ENCODE measurements at regions not wholly inside any gene's neighbourhood (a gene's known extent, or its start where the extent isn't known, plus 50 kb on each side); places are given as distances from the start of the nearest gene placed in this dataset.

DNA sequence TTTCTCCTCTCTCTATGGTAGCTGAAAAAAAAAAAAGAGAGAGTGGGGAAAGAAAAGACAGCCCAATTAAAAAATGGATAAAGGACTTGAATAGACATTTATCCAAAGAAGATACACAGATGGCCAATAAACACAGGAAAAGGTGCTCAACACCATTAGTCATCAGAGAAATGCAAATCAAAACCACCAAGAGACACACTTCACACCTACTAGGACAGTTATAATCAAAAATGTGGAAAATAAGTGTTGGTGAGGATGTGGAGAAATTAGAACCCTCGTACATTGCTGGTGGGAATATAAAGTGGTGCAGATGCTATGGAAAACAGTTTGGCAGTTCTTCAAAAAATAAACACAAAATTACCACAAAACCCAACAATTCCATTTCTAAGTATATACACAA, 172.4 kb upstream of the GRIN2B start:
- TF ChIP-seq EZH2phosphoT487 (IDR thresholded peaks at IDR 0.05; ENCODE audit: borderline replicate concordance, low read depth, low read length) (no peak), CTCF (conservative IDR thresholded peaks at IDR 0.05; ENCODE audit: low read length) (no peak)
- Histone ChIP-seq H3K27ac (ENCODE audit: low read depth, low read length, poor library complexity, severe bottlenecking) (peak overlapping the region; percentile 97), H3K9me2 (ENCODE audit: insufficient read depth, low read length) (no peaks in the 10 kb centered on the region), H3K79me2 (ENCODE audit: insufficient read depth, low read depth, low read length) (no peaks in the 10 kb centered on the region), H2AFZ (ENCODE audit: low read length) (peak overlapping the region; percentile 87; the same call in 1 of the 2 replicates), H3K4me2 (ENCODE audit: low read length) (peak overlapping the region; percentile 53), H3K36me3 (ENCODE audit: insufficient read depth, low read length) (peaks cover 14% of the 10 kb centered on the region), H4K20me1 (ENCODE audit: insufficient read depth, low read length) (no peaks in the 10 kb centered on the region), H3K4me3 (ENCODE audit: low read depth, low read length, poor library complexity, severe bottlenecking) (no peak overlapping the region), H3K4me1 (ENCODE audit: insufficient read depth, low read length, poor library complexity, severe bottlenecking) (peaks cover 98% of the 10 kb centered on the region), H3K9me3 (ENCODE audit: low read length) (peaks cover 21% of the 10 kb centered on the region)
- intact Hi-C loops (cut with micrococcal nuclease; ENCODE audit: unreplicated experiment) = loop anchor here (5.0 kb wide), 1 partner anchor 1432 kb away; no protein-coding TSS in a partner anchor
- DNase-seq (ENCODE audit: low spot score) = peak; percentile 63
- BruUV-seq (replicated peaks) = no TSS peak
- POLR2A ChIA-PET = interaction anchor here (0.6 to 0.9 kb wide), 3 partner anchors 10 to 618 kb away, joined by 4 to 6 read pairs (median 4); no protein-coding TSS in a partner anchor
- CTCF ChIA-PET (ENCODE audit: unreplicated experiment) = no interaction called here

DNA sequence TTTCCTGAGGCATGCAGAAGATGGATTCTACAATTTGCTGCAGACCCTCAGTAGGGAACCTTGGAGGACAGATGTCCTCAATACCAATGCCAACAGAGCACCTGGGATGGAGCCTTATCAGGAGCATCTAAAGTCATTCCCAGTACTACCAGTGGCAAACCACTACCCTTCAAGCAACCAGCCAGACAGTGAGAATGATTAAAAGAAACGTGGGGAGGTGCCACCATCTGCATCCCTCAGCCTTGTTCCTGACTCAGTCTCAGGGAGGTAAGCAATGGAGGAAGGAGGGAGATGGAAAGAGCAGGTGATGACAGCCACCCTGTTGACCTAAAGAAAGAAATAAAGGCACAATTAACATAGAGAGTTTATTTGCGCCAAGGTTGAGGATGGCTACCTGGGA, 175.2 kb upstream of the GRIN2B start:
- intact Hi-C loops (cut with micrococcal nuclease; ENCODE audit: unreplicated experiment) = loop anchor here (2.0 to 5.0 kb wide), 5 partner anchors 46 to 806 kb away; partner anchors contain the start of gene ARHGDIB
- Histone ChIP-seq H2AFZ (ENCODE audit: low read length) (peak overlapping the region; percentile 17), H3K36me3 (ENCODE audit: insufficient read depth, low read length) (peaks cover 26% of the 10 kb centered on the region), H3K4me1 (ENCODE audit: insufficient read depth, low read length, poor library complexity, severe bottlenecking) (peaks cover 91% of the 10 kb centered on the region), H3K9me3 (ENCODE audit: low read length) (peaks cover 36% of the 10 kb centered on the region), H3K79me2 (ENCODE audit: insufficient read depth, low read depth, low read length) (no peaks in the 10 kb centered on the region), H3K27ac (ENCODE audit: low read depth, low read length, poor library complexity, severe bottlenecking) (peak overlapping the region; percentile 97), H3K4me3 (ENCODE audit: low read depth, low read length, poor library complexity, severe bottlenecking) (peak overlapping the region; percentile 33), H3K9me2 (ENCODE audit: insufficient read depth, low read length) (no peaks in the 10 kb centered on the region), H3K4me2 (ENCODE audit: low read length) (peak overlapping the region; percentile 68), H4K20me1 (ENCODE audit: insufficient read depth, low read length) (no peaks in the 10 kb centered on the region)
- POLR2A ChIA-PET = interaction anchor here (0.5 to 2.6 kb wide), 10 partner anchors 9 to 1762 kb away, joined by 3 to 14 read pairs (median 5); a partner anchor contains a TSS
- DNase-seq (ENCODE audit: low spot score) = peak; percentile 67
- TF ChIP-seq CTCF (conservative IDR thresholded peaks at IDR 0.05; ENCODE audit: low read length) = no peak
- no peak for TF ChIP-seq EZH2phosphoT487 (IDR thresholded peaks at IDR 0.05; ENCODE audit: borderline replicate concordance, low read depth, low read length)
- no TSS peak for BruUV-seq (replicated peaks)
- CTCF ChIA-PET (ENCODE audit: unreplicated experiment) = interaction anchor here (1.0 kb wide), 1 partner anchor 11 kb away, joined by 4 read pairs; no protein-coding TSS in a partner anchor

- peak; percentile 99 for DNase-seq (ENCODE audit: low spot score)
- no TSS peak for BruUV-seq (replicated peaks)
- Histone ChIP-seq H3K9me2 (ENCODE audit: insufficient read depth, low read length) (no peaks in the 10 kb centered on the region), H3K27ac (ENCODE audit: low read depth, low read length, poor library complexity, severe bottlenecking) (peak overlapping the region; percentile 97), H3K36me3 (ENCODE audit: insufficient read depth, low read length) (peaks cover 26% of the 10 kb centered on the region), H4K20me1 (ENCODE audit: insufficient read depth, low read length) (no peaks in the 10 kb centered on the region), H2AFZ (ENCODE audit: low read length) (peak overlapping the region; percentile 54; the same call in 1 of the 2 replicates), H3K4me3 (ENCODE audit: low read depth, low read length, poor library complexity, severe bottlenecking) (peak overlapping the region; percentile 49), H3K79me2 (ENCODE audit: insufficient read depth, low read depth, low read length) (no peaks in the 10 kb centered on the region), H3K9me3 (ENCODE audit: low read length) (peaks cover 36% of the 10 kb centered on the region), H3K4me1 (ENCODE audit: insufficient read depth, low read length, poor library complexity, severe bottlenecking) (peaks cover 85% of the 10 kb centered on the region), H3K4me2 (ENCODE audit: low read length) (peak overlapping the region; percentile 74)
- intact Hi-C loops (cut with micrococcal nuclease; ENCODE audit: unreplicated experiment) = loop anchor here (2.0 to 5.0 kb wide), 5 partner anchors 46 to 805 kb away; partner anchors contain the start of gene ARHGDIB
- TF ChIP-seq EZH2phosphoT487 (IDR thresholded peaks at IDR 0.05; ENCODE audit: borderline replicate concordance, low read depth, low read length) (no peak), CTCF (conservative IDR thresholded peaks at IDR 0.05; ENCODE audit: low read length) (no peak)
- ChIA-PET POLR2A (interaction anchor here (0.5 to 2.6 kb wide), 13 partner anchors 8 to 1761 kb away, joined by 3 to 14 read pairs (median 4); a partner anchor contains a TSS), CTCF (ENCODE audit: unreplicated experiment) (interaction anchor here (1.0 kb wide), 1 partner anchor 10 kb away, joined by 4 read pairs; no protein-coding TSS in a partner anchor)
These were observed 175.8 kb upstream of the GRIN2B start for GRCh38 chr12:14157088-14157747.
